IMR-90 (cell line): ENCODE measurements at regions not wholly inside any gene's neighbourhood (a gene's known extent, or its start where the extent isn't known, plus 50 kb on each side); places are given as distances from the start of the nearest gene placed in this dataset.

ENCODE experiments used
- ATAC-seq: fragments of 200-7000 bp; cut with Tn5 transposase; 2 replicates; pipeline ENCODE4 v1.9.1; 2020; ENCODE audit warnings: low read depth, mild to moderate bottlenecking, moderate library complexity
- BruUV-seq: library from RNA; stranded (reverse); fragments of 400-500 nt; replicated peaks from 2 replicates; lab custom pipeline; 2021; lab: Mats Ljungman, UMichigan
- CTCF ChIA-PET: fragments of 300-600 bp; formaldehyde crosslinking; extraction: SDS; loops from one replicate; lab custom pipeline; 2021; ENCODE audit warnings: antibody characterized with exemption; lab: Yijun Ruan, JAX
- POLR2A ChIA-PET: fragments of 300-600 bp; sonication (Branson Sonifier 250); formaldehyde crosslinking; loops from one replicate; lab custom pipeline; 2022; ENCODE audit warnings: antibody characterized with exemption; ENCODE audit not compliant: unreplicated experiment; lab: Charles Lee
- DNase-seq: peaks from one replicate; pipeline ENCODE4 v3.0.0; 2013
- H2AFZ ChIP-seq: replicated peaks from 2 replicates; pipeline ENCODE3; 2013; ENCODE audit warnings: low read length, mild to moderate bottlenecking; ENCODE audit not compliant: poor library complexity
- H2AK5ac ChIP-seq: 2 replicates; pipeline ENCODE4 v1.6.1; 2013; ENCODE audit warnings: low read depth, low read length, inconsistent platforms
- H2AK9ac ChIP-seq: replicated peaks from 2 replicates; pipeline ENCODE3; 2013; ENCODE audit warnings: mild to moderate bottlenecking, low read depth, low read length, moderate library complexity; ENCODE audit not compliant: poor library complexity
- H2BK120ac ChIP-seq: 2 replicates; pipeline ENCODE4 v1.6.1; 2013; ENCODE audit warnings: low read depth, low read length, inconsistent platforms
- H2BK15ac ChIP-seq: 3 replicates; pipeline ENCODE4 v1.6.1; 2013; ENCODE audit warnings: low read depth, low read length, inconsistent platforms
- H2BK20ac ChIP-seq: 2 replicates; pipeline ENCODE4 v1.6.1; 2013; ENCODE audit warnings: low read depth, mild to moderate bottlenecking, inconsistent platforms, low read length, moderate library complexity
- H2BK5ac ChIP-seq: 2 replicates; pipeline ENCODE4 v1.6.1; 2013; ENCODE audit warnings: mild to moderate bottlenecking, low read depth, low read length, inconsistent platforms; ENCODE audit not compliant: poor library complexity, severe bottlenecking
- H3K14ac ChIP-seq: replicated peaks from 2 replicates; pipeline ENCODE4 v1.6.1; 2013; ENCODE audit warnings: low read depth, low read length, inconsistent platforms
- H3K18ac ChIP-seq: 2 replicates; pipeline ENCODE4 v1.6.1; 2013; ENCODE audit warnings: low read depth, low read length, control low read depth
- H3K23ac ChIP-seq: 2 replicates; pipeline ENCODE4 v1.6.1; 2013; ENCODE audit warnings: low read depth, low read length, inconsistent platforms
- H3K27ac ChIP-seq: 2 replicates; pipeline ENCODE4 v1.5.1; 2013; ENCODE audit warnings: mild to moderate bottlenecking, control low read depth, low read length; ENCODE audit not compliant: insufficient read depth
- H3K27me3 ChIP-seq: 2 replicates; pipeline ENCODE4 v1.6.1; 2013; ENCODE audit warnings: low read length; ENCODE audit not compliant: control insufficient read depth, insufficient read depth
- H3K36me3 ChIP-seq: 2 replicates; pipeline ENCODE4 v1.6.1; 2013; ENCODE audit warnings: low read length, mixed read lengths; ENCODE audit not compliant: control insufficient read depth, insufficient read depth
- H3K4ac ChIP-seq: 2 replicates; pipeline ENCODE4 v1.6.1; 2013; ENCODE audit warnings: low read depth, low read length, inconsistent platforms
- H3K4me1 ChIP-seq: 2 replicates; pipeline ENCODE4 v1.6.1; 2013; ENCODE audit warnings: low read length, mixed read lengths; ENCODE audit not compliant: control insufficient read depth, insufficient read depth
- H3K4me2 ChIP-seq: 2 replicates; pipeline ENCODE4 v1.6.1; 2013; ENCODE audit warnings: low read depth, mild to moderate bottlenecking, control low read depth, low read length, moderate library complexity
- H3K4me3 ChIP-seq: 2 replicates; pipeline ENCODE4 v1.5.1; 2013; ENCODE audit warnings: low read depth, mild to moderate bottlenecking, control low read depth, low read length, moderate library complexity; ENCODE audit not compliant: insufficient read depth
- H3K56ac ChIP-seq: 2 replicates; pipeline ENCODE4 v1.6.1; 2013; ENCODE audit warnings: low read length, inconsistent platforms; ENCODE audit not compliant: insufficient read depth; ENCODE audit errors: extremely low read depth
- H3K79me1 ChIP-seq, 2 experiments: 2 replicates each; pipeline ENCODE4 v1.6.1; 2013; ENCODE audit warnings: low read length in 2 of 2, inconsistent platforms in 1 of 2, low read depth in 1 of 2
- H3K9ac ChIP-seq: 2 replicates; pipeline ENCODE4 v1.6.1; 2013; ENCODE audit warnings: low read depth, low read length, control low read depth
- H3K9me1 ChIP-seq: 2 replicates; pipeline ENCODE4 v1.6.1; 2013; ENCODE audit warnings: low read length, inconsistent platforms; ENCODE audit not compliant: insufficient read depth
- H3K9me3 ChIP-seq: 2 replicates; pipeline ENCODE4 v1.6.1; 2013; ENCODE audit warnings: low read length; ENCODE audit not compliant: control insufficient read depth, insufficient read depth
- H4K20me1 ChIP-seq: 2 replicates; pipeline ENCODE4 v1.6.1; 2013; ENCODE audit warnings: low read length, inconsistent platforms; ENCODE audit not compliant: insufficient read depth
- H4K5ac ChIP-seq: 2 replicates; pipeline ENCODE4 v1.6.1; 2013; ENCODE audit warnings: mild to moderate bottlenecking, low read depth, low read length, control low read depth
- H4K8ac ChIP-seq, 2 experiments: 2 replicates each; pipeline ENCODE4 v1.6.1; 2013; ENCODE audit warnings: low read depth in 2 of 2, low read length in 2 of 2, control low read depth in 1 of 2, inconsistent platforms in 1 of 2
- H4K91ac ChIP-seq: 2 replicates; pipeline ENCODE4 v1.6.1; 2013; ENCODE audit warnings: low read depth, low read length, inconsistent platforms; ENCODE audit not compliant: insufficient read depth
- BHLHE40 ChIP-seq: fragments of 150-350 bp; IDR thresholded peaks from 2 replicates; pipeline ENCODE4 v1.6.1; 2016; ENCODE audit warnings: mild to moderate bottlenecking, low read depth, low read length
- CEBPB ChIP-seq: IDR thresholded peaks from 2 replicates; pipeline ENCODE4 v1.6.1; 2012; ENCODE audit warnings: low read depth, low read length, improper control_type of control experiment
- CHD1 ChIP-seq: IDR thresholded peaks from 2 replicates; pipeline ENCODE4 v1.6.1; 2012; ENCODE audit warnings: low read depth, low read length, improper control_type of control experiment
- CTCF ChIP-seq: conservative IDR thresholded peaks from 2 replicates; pipeline ENCODE4 v1.5.1; 2012; ENCODE audit warnings: mild to moderate bottlenecking, low read depth, low read length, improper control_type of control experiment
- ELK1 ChIP-seq: fragments of 150-350 bp; IDR thresholded peaks from 2 replicates; pipeline ENCODE4 v1.6.1; 2016; ENCODE audit warnings: low read depth, mild to moderate bottlenecking, low read length, moderate library complexity, borderline replicate concordance
- FOS ChIP-seq: fragments of 150-350 bp; IDR thresholded peaks from 2 replicates; pipeline ENCODE4 v1.6.1; 2016; ENCODE audit warnings: low read depth, low read length
- MAFK ChIP-seq: IDR thresholded peaks from 2 replicates; pipeline ENCODE4 v1.6.1; 2012; ENCODE audit warnings: low read depth, low read length, improper control_type of control experiment
- MAZ ChIP-seq: IDR thresholded peaks from 2 replicates; pipeline ENCODE4 v1.6.1; 2012; ENCODE audit warnings: low read depth, mild to moderate bottlenecking, low read length, improper control_type of control experiment, moderate library complexity, borderline replicate concordance
- MXI1 ChIP-seq: IDR thresholded peaks from 2 replicates; pipeline ENCODE4 v1.6.1; 2012; ENCODE audit warnings: low read depth, mild to moderate bottlenecking, low read length, moderate library complexity, borderline replicate concordance
- NFE2L2 ChIP-seq: fragments of 150-350 bp; IDR thresholded peaks from 2 replicates; pipeline ENCODE4 v1.6.1; 2016; ENCODE audit warnings: low read depth, mild to moderate bottlenecking, low read length
- POLR2A ChIP-seq: IDR thresholded peaks from 2 replicates; pipeline ENCODE4 v1.6.1; 2012; ENCODE audit warnings: mild to moderate bottlenecking, low read depth, low read length
- RAD21 ChIP-seq: IDR thresholded peaks from 2 replicates; pipeline ENCODE4 v1.6.1; 2012; ENCODE audit warnings: low read length, improper control_type of control experiment
- RCOR1 ChIP-seq: IDR thresholded peaks from 2 replicates; pipeline ENCODE4 v1.6.1; 2012; ENCODE audit warnings: mild to moderate bottlenecking, low read length, improper control_type of control experiment; ENCODE audit not compliant: insufficient replicate concordance
- RFX5 ChIP-seq: IDR thresholded peaks from 2 replicates; pipeline ENCODE4 v1.8.0; 2012; ENCODE audit warnings: low read depth, mild to moderate bottlenecking, low read length, moderate library complexity
- SMC3 ChIP-seq: fragments of 150-350 bp; IDR thresholded peaks from 2 replicates; pipeline ENCODE4 v1.6.1; 2016; ENCODE audit warnings: low read depth, mild to moderate bottlenecking, antibody characterized with exemption, low read length, moderate library complexity
- USF2 ChIP-seq: fragments of 150-350 bp; IDR thresholded peaks from 2 replicates; pipeline ENCODE4 v1.6.1; 2017; ENCODE audit warnings: mild to moderate bottlenecking, antibody characterized with exemption, low read length, low read depth
- WGBS, 2 experiments: methylation state at CpG; one replicate each; pipeline versions ENCODE4 v1.1.5 to v1.1.7; 2013; ENCODE audit warnings: missing lambda C conversion rate in 2 of 2; ENCODE audit not compliant: insufficient read length in 1 of 2; ENCODE audit errors: extremely low coverage in 2 of 2; 5-methylcytosine and 5-hydroxymethylcytosine counted together
- dilution Hi-C: fragments of 300-500 bp; cut with HindIII; formaldehyde crosslinking; loops from one replicate; pipeline ENCODE4 v1.14.3; 2018; ENCODE audit warnings: low sequenced_read_pairs; ENCODE audit not compliant: unreplicated experiment
- in situ Hi-C: fragments of 300-500 bp; cut with MboI; formaldehyde crosslinking; loops from 3 replicates; pipeline ENCODE4 v1.14.3; 2019; ENCODE audit warnings: low sequenced_read_pairs, inconsistent platforms, mixed read lengths
- intact Hi-C: fragments of 100-400 bp; cut with micrococcal nuclease; formaldehyde crosslinking; loops from 2 replicates; pipeline ENCODE4 v1.10.0; 2022

GRCh38 chr2:5988120-5988519, 295.9 kb downstream of the SOX11 start:
- no peak overlapping the region for H3K9ac ChIP-seq
- no peak overlapping the region for H2BK20ac ChIP-seq
- ChIA-PET POLR2A (no interaction called here), CTCF (no interaction called here)
- no peaks in the 10 kb centered on the region for H3K27me3 ChIP-seq
- TF ChIP-seq SMC3 = no peak
- TF ChIP-seq POLR2A = no peak
- TF ChIP-seq USF2 = no peak
- no peak for TF ChIP-seq CTCF
- no peak for TF ChIP-seq BHLHE40
- no peak for TF ChIP-seq RCOR1
- TF ChIP-seq ELK1 = no peak
- TF ChIP-seq FOS = no peak
- TF ChIP-seq RFX5 = no peak
- no peak for TF ChIP-seq MAZ
- TF ChIP-seq CHD1 = no peak
- no peak for TF ChIP-seq MXI1
- no peak for TF ChIP-seq NFE2L2
- no peak for TF ChIP-seq CEBPB
- TF ChIP-seq RAD21 = no peak
- no peak for TF ChIP-seq MAFK
- H2BK15ac ChIP-seq = no peak overlapping the region
- no peak overlapping the region for H4K8ac ChIP-seq
- no peak overlapping the region for H3K27ac ChIP-seq
- no peaks in the 10 kb centered on the region for H3K4me1 ChIP-seq
- dilution Hi-C loops (no loop called here), in situ Hi-C loops (no loop called here), intact Hi-C loops (no loop called here)
- no peak overlapping the region for H2BK120ac ChIP-seq
- DNase-seq = no peak
- no peak overlapping the region for H3K4me2 ChIP-seq
- H2BK5ac ChIP-seq = no peak overlapping the region
- no peaks in the 10 kb centered on the region for H3K9me1 ChIP-seq
- H4K91ac ChIP-seq = no peak overlapping the region
- H3K23ac ChIP-seq = no peak overlapping the region
- H3K18ac ChIP-seq = no peak overlapping the region
- ATAC-seq = no peak
- no peaks in the 10 kb centered on the region for H3K79me1 ChIP-seq
- no peak overlapping the region for H2AFZ ChIP-seq
- no peak overlapping the region for H4K5ac ChIP-seq
- H2AK5ac ChIP-seq = no peak overlapping the region
- H3K9me3 ChIP-seq = peaks cover 2% of the 10 kb centered on the region
- BruUV-seq = no TSS peak
- no peaks in the 10 kb centered on the region for H4K20me1 ChIP-seq
- H3K36me3 ChIP-seq = no peaks in the 10 kb centered on the region
- no peak overlapping the region for H2AK9ac ChIP-seq
- no peak overlapping the region for H3K56ac ChIP-seq
- no CpG with 5 or more reads among the region's 3 CpGs for WGBS, 2 experiments
- no peak overlapping the region for H3K4ac ChIP-seq
- H3K4me3 ChIP-seq = no peak overlapping the region
- H3K14ac ChIP-seq = no peak overlapping the region
